ENCODE measurements at regions not wholly inside any gene's neighbourhood (a gene's known extent, or its start where the extent isn't known, plus 50 kb on each side); places are given as distances from the start of the nearest gene placed in this dataset.

GRCh38 chr5:6547498-6547897 lies 85.3 kb downstream of the NSUN2 start (continued):
- TF ChIP-seq ZNF184 (tag by site-specific recombination; IDR thresholded peaks at IDR 0.05) (no peak), HOXA7 (CRISPR knock-in tag; IDR thresholded peaks at IDR 0.05; ENCODE audit: borderline replicate concordance) (no peak), INSM2 (tag by site-specific recombination; IDR thresholded peaks at IDR 0.05) (no peak), ZNF792 (tag by site-specific recombination; IDR thresholded peaks at IDR 0.05) (no peak), TCF7L2 (IDR thresholded peaks at IDR 0.05; ENCODE audit: borderline replicate concordance, low read depth, low read length) (no peak)

GRCh38 chr5:6545770-6546690 lies 86.8 kb downstream of the NSUN2 start:
- no peak overlapping the region for H3K4me3 ChIP-seq (ENCODE audit: low read depth, low read length)
- ChIA-PET CTCF (interaction anchor here (0.5 kb wide), 1 partner anchor 376 kb away, joined by 3 read pairs; no protein-coding TSS in a partner anchor), POLR2A (no interaction called here)
- H3K27ac ChIP-seq (ENCODE audit: extremely low read depth, low read depth, low read length) = no peak overlapping the region
- no peak for TF ChIP-seq ZNF529 (tag by site-specific recombination; IDR thresholded peaks at IDR 0.05; ENCODE audit: insufficient replicate concordance)
- TF ChIP-seq ZNF707 (tag by site-specific recombination; IDR thresholded peaks at IDR 0.05) = no peak
- TF ChIP-seq ZFHX2 (tag by site-specific recombination; conservative IDR thresholded peaks at IDR 0.05) = 0 out of 2 replicates have a peak, but pooled peaks have one; percentile 12
- no peaks in the 10 kb centered on the region for H3K4me1 ChIP-seq (ENCODE audit: control insufficient read depth, insufficient read depth, low read length)
- H3K36me3 ChIP-seq (ENCODE audit: control insufficient read depth in 2 of 2, insufficient read depth in 1 of 2, low read length in 2 of 2) = no peaks in the 10 kb centered on the region
- H3K9me3 ChIP-seq (ENCODE audit: control insufficient read depth, insufficient read depth, low read depth, low read length) = no peaks in the 10 kb centered on the region

- CTCF ChIA-PET = interaction anchor here (0.5 kb wide), 1 partner anchor 377 kb away, joined by 3 read pairs; no protein-coding TSS in a partner anchor
- no peak for TF ChIP-seq ZNF366 (tag by site-specific recombination; conservative IDR thresholded peaks at IDR 0.05)
- TF ChIP-seq ZBTB26 (tag by site-specific recombination; optimal IDR thresholded peaks at IDR 0.05) = no peak
- no peak for TF ChIP-seq SP2 (tag by site-specific recombination; IDR thresholded peaks at IDR 0.05)
- no peak for TF ChIP-seq MZF1 (tag by site-specific recombination; IDR thresholded peaks at IDR 0.05; ENCODE audit: borderline replicate concordance)
- TF ChIP-seq FEZF1 (tag by site-specific recombination; IDR thresholded peaks at IDR 0.05) = no peak
- no peak for TF ChIP-seq SETDB1 (IDR thresholded peaks at IDR 0.05; ENCODE audit: insufficient read length, low read length)
- TF ChIP-seq, protein P1, sequence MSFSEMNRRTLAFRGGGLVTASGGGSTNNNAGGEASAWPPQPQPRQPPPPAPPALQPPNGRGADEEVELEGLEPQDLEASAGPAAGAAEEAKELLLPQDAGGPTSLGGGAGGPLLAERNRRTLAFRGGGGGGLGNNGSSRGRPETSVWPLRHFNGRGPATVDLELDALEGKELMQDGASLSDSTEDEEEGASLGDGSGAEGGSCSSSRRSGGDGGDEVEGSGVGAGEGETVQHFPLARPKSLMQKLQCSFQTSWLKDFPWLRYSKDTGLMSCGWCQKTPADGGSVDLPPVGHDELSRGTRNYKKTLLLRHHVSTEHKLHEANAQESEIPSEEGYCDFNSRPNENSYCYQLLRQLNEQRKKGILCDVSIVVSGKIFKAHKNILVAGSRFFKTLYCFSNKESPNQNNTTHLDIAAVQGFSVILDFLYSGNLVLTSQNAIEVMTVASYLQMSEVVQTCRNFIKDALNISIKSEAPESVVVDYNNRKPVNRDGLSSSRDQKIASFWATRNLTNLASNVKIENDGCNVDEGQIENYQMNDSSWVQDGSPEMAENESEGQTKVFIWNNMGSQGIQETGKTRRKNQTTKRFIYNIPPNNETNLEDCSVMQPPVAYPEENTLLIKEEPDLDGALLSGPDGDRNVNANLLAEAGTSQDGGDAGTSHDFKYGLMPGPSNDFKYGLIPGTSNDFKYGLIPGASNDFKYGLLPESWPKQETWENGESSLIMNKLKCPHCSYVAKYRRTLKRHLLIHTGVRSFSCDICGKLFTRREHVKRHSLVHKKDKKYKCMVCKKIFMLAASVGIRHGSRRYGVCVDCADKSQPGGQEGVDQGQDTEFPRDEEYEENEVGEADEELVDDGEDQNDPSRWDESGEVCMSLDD (tag by site-specific recombination; IDR thresholded peaks at IDR 0.05) = no peak
- no peak for TF ChIP-seq PBX3 (CRISPR knock-in tag; IDR thresholded peaks at IDR 0.05)
- TF ChIP-seq, protein P2, sequence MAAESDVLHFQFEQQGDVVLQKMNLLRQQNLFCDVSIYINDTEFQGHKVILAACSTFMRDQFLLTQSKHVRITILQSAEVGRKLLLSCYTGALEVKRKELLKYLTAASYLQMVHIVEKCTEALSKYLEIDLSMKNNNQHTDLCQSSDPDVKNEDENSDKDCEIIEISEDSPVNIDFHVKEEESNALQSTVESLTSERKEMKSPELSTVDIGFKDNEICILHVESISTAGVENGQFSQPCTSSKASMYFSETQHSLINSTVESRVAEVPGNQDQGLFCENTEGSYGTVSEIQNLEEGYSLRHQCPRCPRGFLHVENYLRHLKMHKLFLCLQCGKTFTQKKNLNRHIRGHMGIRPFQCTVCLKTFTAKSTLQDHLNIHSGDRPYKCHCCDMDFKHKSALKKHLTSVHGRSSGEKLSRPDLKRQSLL (tag by site-specific recombination; IDR thresholded peaks at IDR 0.05) = no peak
- TF ChIP-seq KLF16 (tag by site-specific recombination; IDR thresholded peaks at IDR 0.05) = no peak
- TF ChIP-seq ZNF645 (tag by site-specific recombination; IDR thresholded peaks at IDR 0.05) = no peak
- TF ChIP-seq ZBTB8A (tag by site-specific recombination; IDR thresholded peaks at IDR 0.05) = no peak
- TF ChIP-seq ZSCAN23 (tag by site-specific recombination; IDR thresholded peaks at IDR 0.05) = no peak
- no peak for TF ChIP-seq ZXDB (tag by site-specific recombination; IDR thresholded peaks at IDR 0.05)
Observed at GRCh38 chr5:6545036-6545693, 87.7 kb downstream of the NSUN2 start.

More at GRCh38 chr5:6545036-6545693, 87.7 kb downstream of the NSUN2 start:
- Histone ChIP-seq H3K4me1 (ENCODE audit: control insufficient read depth, insufficient read depth, low read length) (no peaks in the 10 kb centered on the region), H3K9me3 (ENCODE audit: control insufficient read depth, insufficient read depth, low read depth, low read length) (no peaks in the 10 kb centered on the region), H3K36me3 (ENCODE audit: control insufficient read depth in 2 of 2, insufficient read depth in 1 of 2, low read length in 2 of 2) (no peaks in the 10 kb centered on the region), H3K4me3 (ENCODE audit: low read depth, low read length) (no peak overlapping the region), H3K27ac (ENCODE audit: extremely low read depth, low read depth, low read length) (no peak overlapping the region)
- POLR2A ChIA-PET = no interaction called here

Measured in HEK293 (cell line).